H1 (cell line): ENCODE measurements at regions not wholly inside any gene's neighbourhood (a gene's known extent, or its start where the extent isn't known, plus 50 kb on each side); places are given as distances from the start of the nearest gene placed in this dataset.

Experiments
- CTCF ChIA-PET: fragments of 300-600 bp; sonication (Branson Sonifier 250); formaldehyde crosslinking; loops from one replicate; lab custom pipeline; 2021; ENCODE audit not compliant: partially characterized antibody; lab: Charles Lee
- POLR2A ChIA-PET: fragments of 300-600 bp; sonication (Branson Sonifier 250); formaldehyde crosslinking; loops from one replicate; lab custom pipeline; 2021; ENCODE audit warnings: inconsistent platforms; ENCODE audit not compliant: partially characterized antibody; lab: Charles Lee
- DNase-seq, 2 experiments: peaks; one replicate each; pipeline versions ENCODE4 v3.0.0 to v3.0.0-alpha.2; 2010 to 2022; ENCODE audit warnings: low spot score in 2 of 2, low read depth in 1 of 2, mixed read lengths in 1 of 2
- FAIRE-seq: peaks from 2 replicates; lab custom pipeline; 2011; peaks lifted over from hg19 to GRCh38; lab: Jason Lieb, UNC
- H2AFZ ChIP-seq: 2 replicates; pipeline ENCODE4 v1.8.1; 2012; ENCODE audit warnings: low read length, inconsistent platforms
- H2AK5ac ChIP-seq: 2 replicates; pipeline ENCODE4 v1.6.1; 2013; ENCODE audit warnings: low read depth, low read length
- H2BK120ac ChIP-seq: replicated peaks from 2 replicates; pipeline ENCODE3; 2013; ENCODE audit warnings: low read depth, low read length, inconsistent platforms
- H2BK12ac ChIP-seq: 2 replicates; pipeline ENCODE4 v1.6.1; 2013; ENCODE audit warnings: low read depth, low read length
- H2BK15ac ChIP-seq: 2 replicates; pipeline ENCODE4 v1.6.1; 2013; ENCODE audit warnings: low read length
- H2BK20ac ChIP-seq: 2 replicates; pipeline ENCODE4 v1.6.1; 2013; ENCODE audit warnings: low read length
- H2BK5ac ChIP-seq: 2 replicates; pipeline ENCODE4 v1.6.1; 2013; ENCODE audit warnings: low read depth, low read length
- H3K14ac ChIP-seq: 2 replicates; pipeline ENCODE4 v1.6.1; 2013; ENCODE audit warnings: inconsistent platforms; ENCODE audit not compliant: insufficient read length
- H3K18ac ChIP-seq: 2 replicates; pipeline ENCODE4 v1.6.1; 2013; ENCODE audit warnings: low read length; ENCODE audit errors: extremely low read depth
- H3K23ac ChIP-seq: 2 replicates; pipeline ENCODE4 v1.6.1; 2013; ENCODE audit warnings: inconsistent platforms; ENCODE audit not compliant: insufficient read length
- H3K23me2 ChIP-seq: 2 replicates; pipeline ENCODE4 v1.6.1; 2013; ENCODE audit warnings: low read depth, low read length
- H3K27ac ChIP-seq: 2 replicates; pipeline ENCODE4 v1.6.1; 2011; ENCODE audit warnings: low read depth, low read length, inconsistent platforms
- H3K27me3 ChIP-seq, 4 experiments: replicated peaks in 1 of 4; 1 replicate in 1 of 4; 2 replicates in 3 of 4; pipeline versions ENCODE4 v1.6.1 to v1.8.1; 2011 to 2013; ENCODE audit warnings: low read length in 3 of 4, mild to moderate bottlenecking in 3 of 4, inconsistent platforms in 2 of 4, mixed read lengths in 2 of 4, moderate library complexity in 1 of 4; ENCODE audit not compliant: control insufficient read depth in 3 of 4, insufficient read depth in 3 of 4; ENCODE audit errors: extremely low read depth in 1 of 4
- H3K36me3 ChIP-seq, 4 experiments: 2 replicates each; pipeline versions ENCODE4 v1.6.1 to v1.8.1; 2011 to 2013; ENCODE audit warnings: mild to moderate bottlenecking in 4 of 4, low read length in 3 of 4, moderate library complexity in 2 of 4, control low read depth in 1 of 4, inconsistent platforms in 1 of 4; ENCODE audit not compliant: insufficient read depth in 4 of 4, control insufficient read depth in 2 of 4
- H3K4ac ChIP-seq: replicated peaks from 2 replicates; pipeline ENCODE3; 2013; ENCODE audit warnings: low read length, low read depth, mixed read lengths, inconsistent platforms; ENCODE audit not compliant: insufficient read length
- H3K4me1 ChIP-seq, 4 experiments: replicated peaks in 1 of 4; 1 replicate in 1 of 4; 2 replicates in 3 of 4; pipeline versions ENCODE4 v1.6.1 to v1.8.1; 2011 to 2013; ENCODE audit warnings: low read length in 3 of 4, inconsistent platforms in 2 of 4, mixed read lengths in 1 of 4; ENCODE audit not compliant: insufficient read depth in 4 of 4, control insufficient read depth in 3 of 4
- H3K4me2 ChIP-seq, 2 experiments: 2 replicates each; pipeline versions ENCODE4 v1.6.1 to v1.8.1; 2011 to 2013; ENCODE audit warnings: low read depth in 2 of 2, low read length in 2 of 2, control low read depth in 1 of 2, inconsistent platforms in 1 of 2, mild to moderate bottlenecking in 1 of 2; ENCODE audit not compliant: insufficient read depth in 1 of 2
- H3K4me3 ChIP-seq, 4 experiments: fragments of 200-600, 300-600 bp in 1 of 4; sonication (generic), shearing (Covaris generic), sonication (Bioruptor Twin) in 1 of 4; 2 replicates each; pipeline versions ENCODE4 v1.5.1 to v1.8.1; 2011 to 2016; ENCODE audit warnings: low read length in 4 of 4, low read depth in 3 of 4, control low read depth in 2 of 4, inconsistent platforms in 2 of 4, mild to moderate bottlenecking in 2 of 4, mixed read lengths in 1 of 4, moderate library complexity in 1 of 4; ENCODE audit not compliant: insufficient read depth in 2 of 4; ENCODE audit errors: extremely low read depth in 1 of 4
- H3K56ac ChIP-seq: replicated peaks from 2 replicates; pipeline ENCODE3; 2013; ENCODE audit warnings: low read depth, mild to moderate bottlenecking, mixed read lengths, low read length, inconsistent platforms; ENCODE audit not compliant: insufficient read length
- H3K79me1 ChIP-seq: 2 replicates; pipeline ENCODE4 v1.6.1; 2013; ENCODE audit warnings: low read depth, low read length, control low read depth
- H3K79me2 ChIP-seq, 2 experiments: 2 replicates each; pipeline versions ENCODE4 v1.6.1 to v1.8.1; 2012 to 2013; ENCODE audit warnings: low read length in 2 of 2, mild to moderate bottlenecking in 2 of 2, inconsistent platforms in 1 of 2; ENCODE audit not compliant: insufficient read depth in 2 of 2, control insufficient read depth in 1 of 2
- H3K9ac ChIP-seq, 4 experiments: replicated peaks in 1 of 4; 1 replicate in 1 of 4; 2 replicates in 3 of 4; pipeline versions ENCODE4 v1.6.1 to v1.8.1; 2011 to 2013; ENCODE audit warnings: low read depth in 3 of 4, low read length in 3 of 4, control low read depth in 2 of 4, mild to moderate bottlenecking in 2 of 4, moderate library complexity in 2 of 4, inconsistent platforms in 1 of 4; ENCODE audit errors: extremely low read depth in 1 of 4
- H3K9me3 ChIP-seq, 2 experiments: 2 replicates each; pipeline versions ENCODE4 v1.6.1 to v1.8.1; 2012 to 2013; ENCODE audit warnings: mild to moderate bottlenecking in 2 of 2, moderate library complexity in 2 of 2, control low read depth in 1 of 2, inconsistent platforms in 1 of 2, low read depth in 1 of 2, low read length in 1 of 2, mixed read lengths in 1 of 2; ENCODE audit not compliant: insufficient read depth in 2 of 2
- H4K20me1 ChIP-seq, 2 experiments: replicated peaks in 1 of 2; 2 replicates each; pipeline versions ENCODE3 to v1.8.1; 2011 to 2013; ENCODE audit warnings: inconsistent platforms in 2 of 2, low read length in 2 of 2, mild to moderate bottlenecking in 1 of 2; ENCODE audit not compliant: insufficient read depth in 2 of 2, control insufficient read depth in 1 of 2
- H4K5ac ChIP-seq: 2 replicates; pipeline ENCODE4 v1.6.1; 2013; ENCODE audit warnings: low read length, low read depth, mixed read lengths, inconsistent platforms; ENCODE audit not compliant: insufficient read length
- H4K8ac ChIP-seq: 2 replicates; pipeline ENCODE4 v1.8.0; 2013; ENCODE audit warnings: mild to moderate bottlenecking, moderate library complexity, low read length, inconsistent platforms; ENCODE audit not compliant: insufficient read depth; ENCODE audit errors: extremely low read depth
- H4K91ac ChIP-seq: replicated peaks from 2 replicates; pipeline ENCODE3; 2013; ENCODE audit warnings: low read length, mixed read lengths, inconsistent platforms; ENCODE audit not compliant: insufficient read length
- CTBP2 ChIP-seq: IDR thresholded peaks from 2 replicates; pipeline ENCODE4 v1.7.0; 2011; ENCODE audit warnings: borderline replicate concordance, mild to moderate bottlenecking, moderate library complexity, mixed read lengths, low read length; ENCODE audit not compliant: insufficient read depth, insufficient read length
- WGBS, 2 experiments: shearing (Covaris generic) in 1 of 2; methylation state at CpG; one replicate each; pipeline versions ENCODE4 v1.1.6 to v1.1.7; 2013 to 2015; ENCODE audit warnings: low lambda C conversion rate in 2 of 2, mixed read lengths in 2 of 2, inconsistent platforms in 1 of 2, low coverage in 1 of 2, missing lambda C conversion rate in 1 of 2; ENCODE audit not compliant: insufficient replicate concordance in 2 of 2, insufficient coverage in 1 of 2, insufficient read length in 1 of 2; ENCODE audit errors: extremely low coverage in 1 of 2, missing lambda C conversion rate in 1 of 2; 5-methylcytosine and 5-hydroxymethylcytosine counted together

DNA sequence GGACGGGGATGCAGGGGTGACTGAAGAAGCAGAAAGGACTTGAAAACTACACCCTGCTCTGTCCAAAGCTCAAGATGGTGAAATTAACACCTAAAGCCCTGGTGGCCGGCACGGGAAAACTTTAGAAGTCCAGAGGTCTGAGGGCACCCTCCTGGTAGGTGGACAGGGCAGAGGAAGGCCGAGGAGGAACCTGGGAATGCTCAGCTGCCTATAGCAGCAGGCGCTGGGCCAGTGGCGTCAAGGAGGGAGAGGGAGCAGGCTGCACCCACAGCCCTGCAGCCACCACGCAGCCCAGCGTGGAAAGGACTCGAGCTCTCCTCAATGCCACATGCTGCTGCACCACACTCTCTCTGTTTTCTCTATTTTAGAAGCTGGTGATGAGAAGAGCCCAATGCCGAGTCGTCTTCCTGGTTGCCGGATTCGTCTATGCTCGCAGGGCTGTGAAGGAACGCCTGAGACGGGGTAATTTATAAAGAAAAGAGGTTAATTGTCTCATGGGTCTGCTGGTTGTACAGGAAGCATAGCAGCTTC, 248.3 kb upstream of the AFDN start:
- Histone ChIP-seq H3K9ac (no peak overlapping the region), H3K79me2 (no peaks in the 10 kb centered on the region), H4K20me1 (no peaks in the 10 kb centered on the region), H2BK5ac (no peak overlapping the region), H2BK20ac (no peak overlapping the region), H3K14ac (no peak overlapping the region), H2BK12ac (no peak overlapping the region)
- 95% methylated on average over 16 of the region's 16 CpGs; no CpG with 5 or more reads in 1 of the 2 experiments for WGBS, 2 experiments
- CTCF ChIA-PET, result interaction anchor here (0.7 to 1.9 kb wide), 3 partner anchors 10 to 46 kb away, joined by 3 to 9 read pairs (median 3); no protein-coding TSS in a partner anchor
- no peak for FAIRE-seq
- TF ChIP-seq CTBP2, result no peak
- TF ChIP-seq, all 59 proteins: peak for 0
- POLR2A ChIA-PET, result no interaction called here
- no peak overlapping the region for H2AK5ac ChIP-seq
- no peak overlapping the region for H3K23ac ChIP-seq
- no peak overlapping the region for H3K4me2 ChIP-seq
- no peak overlapping the region for H3K4ac ChIP-seq
- H4K91ac ChIP-seq, result no peak overlapping the region
- no peak overlapping the region for H3K18ac ChIP-seq
- peaks cover 0 to 2% (median 0%) of the 10 kb centered on the region in 4 experiments; a peak in 1 of 7 replicates for H3K27me3 ChIP-seq
- H3K9me3 ChIP-seq, result no peaks in the 10 kb centered on the region
- no peaks in the 10 kb centered on the region for H3K23me2 ChIP-seq
- H3K4me1 ChIP-seq, result no peaks in the 10 kb centered on the region; a peak in 2 of 7 replicates
- no peak overlapping the region for H3K56ac ChIP-seq
- H2BK15ac ChIP-seq, result no peak overlapping the region
- no peak overlapping the region for H4K8ac ChIP-seq
- H3K4me3 ChIP-seq, result no peak overlapping the region
- no peak overlapping the region for H3K27ac ChIP-seq
- H2BK120ac ChIP-seq, result no peak overlapping the region
- DNase-seq, result no peak
- H4K5ac ChIP-seq, result no peak overlapping the region
- no peaks in the 10 kb centered on the region for H3K79me1 ChIP-seq
- H3K36me3 ChIP-seq, result no peaks in the 10 kb centered on the region
- H2AFZ ChIP-seq, result no peak overlapping the region
